ENCODE measurements at regions not wholly inside any gene's neighbourhood (a gene's known extent, or its start where the extent isn't known, plus 50 kb on each side); places are given as distances from the start of the nearest gene placed in this dataset.

DNA sequence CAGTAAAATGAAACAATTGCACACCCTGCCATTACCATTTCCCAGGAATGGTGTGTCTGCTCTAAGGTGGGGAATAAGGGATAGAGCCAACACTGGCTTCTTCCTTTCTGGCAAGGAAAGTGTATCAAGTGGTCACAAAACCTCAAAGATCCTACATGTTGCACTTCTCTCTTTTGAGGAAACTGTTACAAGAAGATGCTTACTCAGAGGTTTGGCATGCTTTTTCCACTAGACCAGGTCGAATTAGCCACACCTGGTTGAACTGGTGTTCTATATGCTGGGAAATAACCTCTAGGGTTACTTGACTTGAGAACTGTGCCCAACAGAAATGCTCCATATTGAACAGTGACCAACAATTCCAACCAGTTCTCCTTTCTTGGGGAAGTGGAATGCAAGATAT lies 102.9 kb downstream of the LRRN1 start:
- no peak for DNase-seq
- no peak for TF ChIP-seq CTCF (IDR thresholded peaks at IDR 0.05; ENCODE audit: borderline replicate concordance)
- intact Hi-C loops (cut with micrococcal nuclease), result no loop called here
- Histone ChIP-seq H3K4me3 (no peak overlapping the region), H3K27ac (replicated peaks) (no peak overlapping the region), H3K27me3 (ENCODE audit: low read depth) (no peaks in the 10 kb centered on the region), H3K9me3 (replicated peaks) (no peaks in the 10 kb centered on the region), H3K4me1 (no peaks in the 10 kb centered on the region), H3K36me3 (no peaks in the 10 kb centered on the region)

DNA sequence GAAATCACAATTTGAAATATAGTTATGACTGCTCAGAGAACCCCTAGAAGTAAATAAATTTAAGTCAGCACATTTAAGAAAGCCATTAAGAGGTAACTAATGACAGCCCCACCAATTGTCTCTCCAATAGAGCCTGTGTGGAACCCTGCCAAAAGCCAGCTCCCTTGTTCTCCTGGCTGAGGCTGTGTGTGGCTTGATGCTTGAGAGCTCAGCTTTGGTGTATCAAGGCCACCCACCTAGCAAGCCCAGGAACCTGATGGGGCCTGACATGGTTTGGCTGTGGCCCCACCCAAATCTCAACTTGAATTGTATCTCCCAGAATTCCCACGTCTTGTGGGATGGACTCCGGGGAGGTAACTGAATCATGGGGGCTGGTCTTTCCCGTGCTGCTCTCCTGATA lies 106.9 kb downstream of the LRRN1 start:
- H3K27me3 ChIP-seq (ENCODE audit: low read depth), result no peaks in the 10 kb centered on the region
- no peaks in the 10 kb centered on the region for H3K4me1 ChIP-seq
- intact Hi-C loops (cut with micrococcal nuclease), result no loop called here
- H3K4me3 ChIP-seq, result no peak overlapping the region
- no peak for TF ChIP-seq CTCF (IDR thresholded peaks at IDR 0.05; ENCODE audit: borderline replicate concordance)
- no peak for DNase-seq
- H3K27ac ChIP-seq (replicated peaks), result no peak overlapping the region
- H3K9me3 ChIP-seq (replicated peaks), result no peaks in the 10 kb centered on the region
- H3K36me3 ChIP-seq, result no peaks in the 10 kb centered on the region

- Histone ChIP-seq H3K36me3 (no peaks in the 10 kb centered on the region), H3K4me3 (no peak overlapping the region), H3K9me3 (replicated peaks) (no peaks in the 10 kb centered on the region), H3K27me3 (ENCODE audit: low read depth) (no peaks in the 10 kb centered on the region), H3K27ac (replicated peaks) (no peak overlapping the region), H3K4me1 (no peaks in the 10 kb centered on the region)
- intact Hi-C loops (cut with micrococcal nuclease), result no loop called here
- TF ChIP-seq CTCF (IDR thresholded peaks at IDR 0.05; ENCODE audit: borderline replicate concordance), result no peak
- no peak for DNase-seq
Measured at GRCh38 chr3:3907023-3907422, 107.8 kb downstream of the LRRN1 start.

- H3K27ac ChIP-seq (replicated peaks), result no peak overlapping the region
- TF ChIP-seq CTCF (IDR thresholded peaks at IDR 0.05; ENCODE audit: borderline replicate concordance), result no peak
- DNase-seq, result no peak
- no peaks in the 10 kb centered on the region for H3K4me1 ChIP-seq
- intact Hi-C loops (cut with micrococcal nuclease), result no loop called here
- no peaks in the 10 kb centered on the region for H3K9me3 ChIP-seq (replicated peaks)
- no peak overlapping the region for H3K4me3 ChIP-seq
- H3K36me3 ChIP-seq, result no peaks in the 10 kb centered on the region
- no peaks in the 10 kb centered on the region for H3K27me3 ChIP-seq (ENCODE audit: low read depth)
Measured at GRCh38 chr3:3918763-3919162, 119.5 kb downstream of the LRRN1 start.

- intact Hi-C loops (cut with micrococcal nuclease), result no loop called here
- no peaks in the 10 kb centered on the region for H3K36me3 ChIP-seq
- no peaks in the 10 kb centered on the region for H3K27me3 ChIP-seq (ENCODE audit: low read depth)
- no peak for TF ChIP-seq CTCF (IDR thresholded peaks at IDR 0.05; ENCODE audit: borderline replicate concordance)
- H3K4me3 ChIP-seq, result no peak overlapping the region
- no peaks in the 10 kb centered on the region for H3K9me3 ChIP-seq (replicated peaks)
- no peak for DNase-seq
- H3K27ac ChIP-seq (replicated peaks), result no peak overlapping the region
- H3K4me1 ChIP-seq, result no peaks in the 10 kb centered on the region
Measured at GRCh38 chr3:3919316-3919715, 120.1 kb downstream of the LRRN1 start.

GRCh38 chr3:3923619-3924018 lies 124.4 kb downstream of the LRRN1 start:
- Histone ChIP-seq H3K36me3 (no peaks in the 10 kb centered on the region), H3K27ac (replicated peaks) (no peak overlapping the region), H3K9me3 (replicated peaks) (no peaks in the 10 kb centered on the region), H3K27me3 (ENCODE audit: low read depth) (no peaks in the 10 kb centered on the region), H3K4me3 (no peak overlapping the region), H3K4me1 (no peaks in the 10 kb centered on the region)
- no peak for DNase-seq
- TF ChIP-seq CTCF (IDR thresholded peaks at IDR 0.05; ENCODE audit: borderline replicate concordance), result no peak
- intact Hi-C loops (cut with micrococcal nuclease), result no loop called here

Measured in left ventricle myocardium inferior (tissue), 1 donor.